ENCODE measurements at regions not wholly inside any gene's neighbourhood (a gene's known extent, or its start where the extent isn't known, plus 50 kb on each side); places are given as distances from the start of the nearest gene placed in this dataset.

DNA sequence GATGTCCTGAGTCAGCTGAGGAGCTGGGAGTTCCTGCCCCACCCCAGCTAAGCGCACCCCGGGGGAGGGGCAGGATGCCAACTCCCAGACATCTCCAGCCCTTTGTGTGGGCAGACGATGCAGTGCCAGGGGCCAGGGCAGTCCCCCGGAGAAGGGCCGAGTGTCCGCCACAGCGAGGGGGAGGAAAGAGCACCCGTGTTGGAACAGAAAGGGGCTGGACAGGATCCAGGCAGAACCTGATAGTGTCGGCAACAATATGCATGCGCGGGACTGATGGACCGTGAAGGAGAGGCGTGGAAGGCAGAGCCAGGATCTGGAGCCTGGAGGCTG, 1434.7 kb downstream of the BRD1 start:
- no peak for DNase-seq (ENCODE audit: low read depth in 3 of 3)

DNA sequence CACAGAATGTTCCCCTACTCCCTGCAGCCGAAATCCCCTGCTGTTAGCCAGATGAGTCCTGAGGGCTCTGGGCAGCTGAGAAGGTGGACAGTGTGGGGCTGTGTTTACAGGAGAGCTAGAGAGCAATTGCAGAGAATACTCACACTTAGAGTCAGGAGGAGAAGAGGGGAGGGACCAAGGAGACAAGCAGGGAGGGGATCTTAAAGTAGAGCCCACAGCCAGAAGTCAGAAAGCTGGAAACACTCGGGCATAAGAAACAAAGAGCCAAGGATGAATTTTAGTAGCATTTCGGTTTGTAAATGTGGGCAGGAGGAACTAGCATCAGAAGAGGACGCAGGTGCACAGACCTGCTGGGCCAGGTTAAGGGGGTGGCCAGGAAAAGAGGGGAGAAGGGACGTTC, 1435.9 kb downstream of the BRD1 start:
- no peak for DNase-seq (ENCODE audit: low read depth in 3 of 3)

DNA sequence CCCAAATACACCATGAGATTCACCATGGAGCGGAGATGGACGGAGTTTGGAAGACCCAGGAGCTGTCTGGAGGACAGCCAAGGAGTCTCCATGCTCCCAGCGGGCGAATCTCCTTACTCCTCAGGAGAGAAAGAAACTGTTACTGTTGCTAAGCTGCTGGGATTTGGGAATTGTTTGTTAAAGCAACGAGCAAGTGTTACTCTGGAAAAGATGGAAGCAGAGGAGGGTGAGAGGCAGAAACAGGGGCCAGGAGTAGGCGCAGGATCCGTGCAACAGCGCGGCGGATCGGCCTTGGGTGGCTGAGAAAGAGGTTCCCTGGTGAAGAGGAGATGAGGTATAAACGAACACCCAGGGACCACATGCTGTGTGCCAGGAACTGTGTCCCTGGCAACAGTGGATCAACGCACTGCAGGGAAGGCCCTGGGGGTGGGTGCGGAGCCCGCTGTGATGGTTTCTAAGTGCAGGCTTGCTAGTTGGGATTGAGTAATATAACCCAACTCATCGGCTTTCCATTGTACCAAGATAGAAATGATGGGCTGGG, 1436.4 kb downstream of the BRD1 start:
- DNase-seq (ENCODE audit: low read depth in 3 of 3) = no peak

DNA sequence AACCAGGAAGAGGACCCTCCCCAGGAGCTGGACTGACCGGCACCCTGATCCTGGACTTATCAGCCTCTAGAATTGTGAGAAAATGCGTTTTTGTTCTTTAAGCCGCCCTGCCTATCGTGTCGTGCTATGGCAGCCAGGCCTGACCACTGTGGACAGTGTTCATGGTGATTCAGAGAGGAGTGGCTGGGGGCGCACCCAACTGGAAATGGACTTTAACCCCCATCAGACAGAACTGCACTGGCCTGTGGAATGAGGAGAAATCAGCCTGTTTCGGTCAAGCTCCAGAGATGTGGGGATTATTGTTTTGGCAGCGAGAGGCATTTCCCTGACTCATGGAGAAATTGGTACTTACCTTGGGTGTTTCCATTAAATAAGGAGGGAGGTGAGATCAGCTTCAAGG, 1437.8 kb downstream of the BRD1 start:
- no peak for DNase-seq (ENCODE audit: low read depth in 3 of 3)

DNA sequence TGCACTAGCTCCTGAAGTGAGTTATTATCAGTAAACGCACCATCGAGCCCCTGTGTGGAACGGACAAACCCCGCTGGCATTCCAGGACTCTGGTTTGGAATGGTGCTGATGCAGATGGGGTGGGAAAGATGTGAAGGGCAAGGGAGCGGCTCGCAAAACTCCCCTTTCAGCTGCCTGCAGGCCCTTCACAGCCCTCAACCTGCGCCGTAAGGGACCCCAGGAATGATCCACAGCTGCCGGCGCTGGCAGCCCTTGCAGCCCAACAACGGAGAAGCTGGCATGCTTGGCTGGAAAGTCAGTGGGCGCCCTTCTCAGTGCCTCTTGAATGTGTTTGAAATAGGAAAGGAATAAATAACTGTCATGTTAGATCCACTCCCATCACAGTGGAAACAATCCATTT, 1445.5 kb downstream of the BRD1 start:
- DNase-seq (ENCODE audit: low read depth in 3 of 3) = no peak

DNA sequence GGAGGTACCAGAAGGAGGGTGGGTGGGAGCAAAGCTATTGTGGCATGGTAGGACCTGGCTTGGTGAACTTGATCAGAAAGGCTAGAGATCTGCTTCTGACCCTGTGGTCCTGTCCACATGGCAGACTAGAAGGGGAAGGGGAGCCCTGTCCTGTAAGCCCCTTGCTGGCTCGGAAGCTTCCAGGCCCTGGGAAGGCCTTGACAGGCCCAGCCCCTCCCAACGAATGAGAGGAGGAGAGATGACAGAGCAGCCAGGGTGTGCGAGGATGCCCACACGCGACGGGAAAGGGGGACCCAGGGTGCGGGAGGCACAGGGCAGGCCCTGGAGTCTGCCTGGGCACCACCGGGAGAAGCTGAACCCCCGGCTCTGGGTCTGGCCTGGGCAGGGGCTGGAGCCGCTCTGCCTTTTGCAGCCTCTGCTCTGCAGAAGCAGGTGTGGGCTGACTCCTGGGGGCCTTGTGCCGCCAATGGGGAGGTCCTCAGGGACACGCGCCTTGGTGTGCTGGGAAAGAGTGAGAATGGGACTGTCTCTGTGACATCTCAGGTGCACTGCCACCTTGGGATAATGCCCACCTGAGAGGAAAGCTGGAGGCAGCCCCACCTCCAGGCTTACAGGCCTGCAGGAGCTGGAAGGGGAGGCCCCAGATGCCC, 1447.5 kb downstream of the BRD1 start:
- no peak for DNase-seq (ENCODE audit: low read depth in 3 of 3)

DNA sequence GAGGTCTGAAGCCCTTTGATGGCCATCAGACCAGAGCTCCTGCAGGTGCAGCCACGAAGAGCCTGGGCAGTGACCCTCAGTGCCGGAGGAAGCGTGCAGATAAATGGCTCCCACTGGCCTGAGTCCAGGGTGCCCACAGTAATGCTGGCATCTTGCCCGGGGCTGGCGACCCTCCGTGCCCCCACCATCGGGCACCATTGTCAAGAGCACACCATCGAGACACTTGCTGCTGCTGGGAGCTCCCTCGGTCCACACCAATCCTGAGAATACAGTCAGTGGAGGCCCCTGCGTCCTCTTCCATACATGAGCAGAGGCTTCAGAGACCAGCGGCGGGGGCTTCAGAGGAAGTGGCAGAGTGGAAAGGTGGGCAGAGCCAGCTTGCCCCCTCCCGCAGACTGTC, 1448.3 kb downstream of the BRD1 start:
- DNase-seq (ENCODE audit: low read depth in 3 of 3) = no peak

DNA sequence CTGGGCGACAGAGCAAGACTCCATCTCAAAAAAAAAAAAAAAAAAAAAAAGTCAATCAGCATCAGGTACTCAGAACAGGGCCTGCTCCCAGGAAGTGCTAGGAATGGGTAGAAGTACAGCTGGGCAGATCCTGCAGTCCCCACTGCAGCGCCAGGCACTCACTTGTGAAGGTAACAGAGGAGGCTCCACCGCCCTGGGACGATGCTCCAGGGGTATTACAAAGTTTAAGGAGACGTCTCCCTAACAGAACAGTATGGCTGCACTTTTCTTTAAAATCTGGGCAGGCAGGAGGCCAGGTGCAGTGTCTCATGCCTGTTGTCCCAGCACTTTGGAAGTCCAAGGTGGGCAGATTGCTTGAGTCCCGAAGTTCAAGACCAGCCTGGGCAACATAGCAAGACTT, 1449.0 kb downstream of the BRD1 start:
- DNase-seq (ENCODE audit: low read depth in 3 of 3) = no peak

DNA sequence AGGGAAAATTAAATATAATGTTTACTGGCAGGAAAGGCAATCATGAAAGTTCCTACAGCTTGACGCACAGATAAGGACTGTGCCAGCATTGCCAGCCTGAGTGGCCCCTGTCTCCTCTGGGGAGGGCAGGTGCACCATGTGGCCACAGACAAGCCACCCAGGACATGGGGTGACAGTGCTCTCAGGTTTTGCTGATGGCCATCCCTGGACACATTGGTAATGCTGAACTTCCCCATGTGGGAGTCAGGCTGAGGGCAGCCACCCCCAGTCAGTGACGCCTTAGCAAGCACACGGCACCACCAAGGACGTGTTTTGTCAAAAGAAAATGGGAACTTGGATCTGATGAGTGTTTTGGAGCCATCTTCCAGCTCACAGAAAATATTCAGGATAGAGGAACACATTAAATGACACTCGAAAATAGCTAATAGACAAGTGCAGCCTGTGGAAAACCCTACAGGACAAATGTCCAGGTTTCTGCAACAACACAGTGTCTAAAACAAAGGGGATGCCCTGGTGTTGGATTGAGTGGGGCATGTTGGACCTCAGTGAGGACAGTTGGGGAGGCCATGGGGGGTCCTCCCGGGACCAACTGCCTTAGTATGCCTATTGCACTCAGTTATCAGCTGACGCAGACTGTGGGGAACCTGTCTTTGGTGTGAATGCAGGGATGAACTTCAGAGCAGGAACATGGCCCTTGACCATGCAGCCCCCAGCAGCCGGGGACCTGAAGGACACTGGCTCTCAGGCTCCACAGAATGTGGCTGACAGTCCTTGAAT, 1450.5 kb downstream of the BRD1 start:
- no peak for DNase-seq (ENCODE audit: low read depth in 3 of 3)

DNA sequence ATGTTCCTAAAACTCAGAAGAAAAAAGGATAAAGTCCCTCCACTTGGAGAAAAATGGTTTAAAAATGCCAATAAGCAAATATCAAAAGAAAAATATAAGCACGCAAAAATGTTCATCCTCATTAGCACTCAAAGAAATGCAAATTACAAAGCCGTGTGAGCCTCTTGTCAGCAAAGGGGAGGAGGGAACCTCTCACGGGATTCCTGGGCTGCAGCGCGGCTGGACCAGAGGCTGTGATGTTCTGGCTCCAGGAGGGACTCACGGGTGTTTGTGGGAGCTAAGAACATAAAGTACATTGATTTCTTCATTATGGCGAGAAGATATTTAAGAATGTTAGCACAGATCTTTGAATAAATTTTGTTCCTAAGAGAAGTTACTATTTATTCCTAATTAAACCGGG, 1451.2 kb downstream of the BRD1 start:
- DNase-seq (ENCODE audit: low read depth in 3 of 3) = no peak

DNA sequence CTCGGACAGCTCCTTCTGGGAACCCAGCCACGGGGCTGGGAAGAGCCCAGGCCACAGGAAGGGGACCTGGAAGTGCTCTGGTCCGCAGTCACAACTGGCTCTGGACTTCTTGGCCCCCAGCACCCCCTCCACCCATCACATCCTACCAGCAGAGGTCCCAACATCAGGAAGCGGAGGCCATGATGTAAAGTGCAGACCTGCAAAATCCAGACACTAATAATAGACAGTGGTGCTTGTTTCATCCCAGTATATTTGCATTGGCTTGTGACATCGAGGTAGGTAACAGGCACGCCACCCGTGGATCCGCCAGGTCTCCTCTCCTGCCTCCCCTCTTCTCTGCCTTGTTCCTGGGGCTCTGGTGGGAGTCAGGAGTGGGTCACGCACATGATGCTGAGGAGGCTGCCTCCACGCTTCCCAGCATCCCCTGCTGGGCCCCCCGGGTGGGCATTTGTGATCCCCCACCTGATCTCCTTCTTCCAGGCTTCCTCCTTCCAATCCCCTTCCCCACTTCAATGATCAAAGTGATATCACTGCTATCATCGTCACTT, 1454.0 kb downstream of the BRD1 start:
- no peak for DNase-seq (ENCODE audit: low read depth in 3 of 3)

DNA sequence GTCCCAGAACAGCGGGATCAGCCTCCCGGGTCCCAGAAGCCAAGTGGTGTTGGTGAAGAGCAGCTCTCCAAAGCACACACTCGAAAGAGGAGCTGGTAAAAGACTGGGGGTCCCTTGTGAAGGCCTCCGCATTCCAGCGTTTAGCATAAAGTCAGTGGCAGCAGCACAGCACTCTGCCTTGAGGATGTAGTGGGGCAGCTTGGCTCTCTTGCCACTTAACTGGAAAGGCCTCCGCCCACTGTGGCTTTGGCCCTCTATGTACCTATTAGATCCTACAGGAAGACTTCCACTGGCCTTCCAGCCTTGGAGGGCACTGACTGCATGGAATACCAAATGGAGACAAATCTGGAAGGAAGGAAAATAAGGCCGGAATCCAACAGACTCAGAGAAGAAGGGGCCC, 1455.3 kb downstream of the BRD1 start:
- no peak for DNase-seq (ENCODE audit: low read depth in 3 of 3)

DNA sequence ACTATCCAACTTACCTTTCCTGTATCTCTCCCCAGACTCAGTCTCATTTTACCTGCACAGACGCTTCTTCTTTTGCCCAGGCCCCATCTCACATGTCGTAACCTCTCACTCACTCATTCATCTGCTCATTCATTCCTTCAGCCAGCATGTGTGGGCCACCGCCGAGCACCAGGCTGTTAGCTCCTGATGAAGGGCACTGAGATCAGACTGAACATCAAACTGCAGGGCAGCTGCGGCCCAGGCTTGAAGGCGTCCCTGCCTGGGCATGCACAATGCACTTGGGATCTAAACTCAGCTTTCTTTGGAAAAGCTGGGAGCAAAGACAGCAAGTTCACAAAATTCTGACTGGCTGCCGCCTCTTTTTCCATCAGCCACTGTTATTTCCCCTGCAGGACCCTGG, 1456.3 kb downstream of the BRD1 start:
- no peak for DNase-seq (ENCODE audit: low read depth in 3 of 3)

DNA sequence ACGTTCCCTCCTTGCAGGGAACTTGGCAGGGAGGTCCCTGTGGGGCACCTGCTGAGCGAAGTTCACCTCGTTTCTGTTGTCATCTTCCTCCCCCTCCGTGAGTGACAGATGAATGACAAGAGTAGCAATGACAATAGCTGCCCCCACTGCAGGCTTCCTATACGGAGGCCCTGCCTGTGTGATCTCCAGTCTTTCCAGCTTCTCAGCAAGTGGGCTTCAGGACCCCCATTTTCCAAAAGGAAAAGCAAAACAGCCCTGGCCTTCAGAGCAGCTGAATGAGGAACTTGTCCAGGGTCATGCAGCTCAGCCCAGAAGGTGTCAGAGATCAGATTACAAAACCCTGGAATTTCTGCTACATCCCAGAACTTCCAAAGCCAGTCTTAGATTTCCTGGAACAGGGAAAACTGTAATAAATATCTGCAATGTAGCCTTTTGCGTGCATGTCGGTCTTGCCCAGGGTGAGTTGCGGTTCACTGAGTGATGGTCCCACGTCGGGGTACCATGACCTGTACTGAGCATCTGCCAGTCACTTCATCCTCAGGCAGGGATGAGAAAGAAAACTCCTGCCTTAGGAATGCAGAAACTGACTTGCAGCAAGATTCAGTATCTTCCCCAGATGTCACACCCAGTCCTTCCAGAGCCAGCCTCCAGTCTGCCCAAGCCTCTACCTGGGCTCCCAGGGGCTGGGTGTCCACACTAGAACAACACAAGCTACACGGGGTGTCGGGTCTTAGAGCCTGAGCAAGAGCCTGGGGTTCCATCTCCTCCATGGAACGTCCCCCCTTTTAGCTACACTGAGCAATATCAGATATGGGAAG, 1457.0 kb downstream of the BRD1 start:
- DNase-seq (ENCODE audit: low read depth in 3 of 3) = no peak

DNA sequence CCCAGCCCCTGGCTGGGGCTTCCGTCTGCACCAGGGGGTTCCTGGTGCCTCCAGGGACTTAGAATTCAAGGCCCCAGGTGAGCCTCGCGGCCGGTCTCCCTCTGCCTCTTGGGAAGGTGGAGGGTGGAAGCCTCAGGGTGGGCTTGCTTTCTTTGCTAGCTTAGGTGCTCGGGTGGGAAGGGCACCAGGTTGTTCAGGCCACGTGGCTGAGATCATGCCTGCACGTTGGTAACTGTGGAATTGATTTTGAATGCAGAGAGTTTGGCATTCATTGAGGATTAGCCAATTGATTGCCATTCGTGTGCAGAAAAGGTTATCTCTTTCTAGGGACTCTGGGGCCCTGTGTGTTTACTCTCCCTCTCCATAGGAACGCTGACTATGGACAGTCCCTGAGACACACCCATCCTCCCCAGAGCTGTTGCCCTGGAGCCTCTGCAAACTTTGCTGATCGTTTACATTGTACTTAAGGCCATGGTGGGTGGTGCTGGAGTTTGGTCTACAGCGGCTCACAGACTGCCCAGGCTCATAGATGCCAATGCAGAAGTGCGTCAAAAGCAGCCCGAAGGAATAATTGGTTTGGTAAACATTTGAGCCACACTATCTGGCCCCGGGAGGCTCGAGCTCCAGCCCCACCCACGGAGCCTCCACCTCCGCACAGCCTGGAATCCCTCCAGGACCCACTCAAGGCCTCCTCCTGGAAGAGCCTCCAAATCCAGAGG, 1457.7 kb downstream of the BRD1 start:
- no peak for DNase-seq (ENCODE audit: low read depth in 3 of 3)

DNA sequence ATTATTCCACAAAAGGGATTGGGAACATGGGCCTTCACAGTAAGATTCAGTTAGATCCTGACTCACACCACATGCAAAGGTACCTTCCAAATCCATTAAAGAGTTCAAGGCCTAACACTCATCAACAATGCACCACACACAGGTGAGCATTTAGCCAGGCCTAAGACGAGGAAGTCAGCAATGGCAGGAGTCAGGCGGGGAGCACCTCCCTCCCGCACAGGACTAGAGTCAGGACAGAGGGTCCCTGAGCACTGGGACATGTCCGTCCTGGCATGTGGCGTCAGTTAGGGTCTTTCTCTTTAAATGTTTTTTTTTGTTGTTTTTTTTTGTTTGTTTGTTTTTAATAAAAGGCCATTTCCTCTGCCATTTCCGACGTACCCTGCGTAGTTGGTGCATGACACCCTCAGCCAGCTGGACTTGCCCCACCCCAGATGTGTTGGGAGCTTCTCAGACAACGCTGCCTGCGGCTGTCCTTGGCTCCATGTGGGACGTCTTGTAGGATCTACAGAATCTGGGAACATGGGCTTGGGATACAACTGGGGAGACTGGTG, 1458.6 kb downstream of the BRD1 start:
- no peak for DNase-seq (ENCODE audit: low read depth in 3 of 3)

DNA sequence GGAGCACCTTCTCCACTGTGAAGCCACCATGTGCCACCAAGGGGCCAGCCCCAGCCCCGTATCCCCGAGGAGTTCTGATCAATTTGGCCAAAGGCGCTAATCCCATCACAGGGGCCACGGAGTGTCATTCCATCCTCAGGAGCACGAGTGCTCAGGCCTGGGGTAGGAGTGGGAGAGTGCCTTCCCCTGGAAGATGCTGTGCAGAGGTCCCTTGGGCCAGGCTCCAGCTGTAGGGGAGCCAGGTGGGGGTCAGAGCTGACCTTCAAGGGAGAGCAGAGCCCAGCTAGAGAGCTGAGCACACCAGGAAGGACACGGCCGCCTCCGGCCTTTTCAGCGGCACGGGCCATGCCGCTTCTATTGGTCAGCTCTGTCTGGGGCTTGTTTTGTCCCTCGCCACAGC, 1459.9 kb downstream of the BRD1 start:
- DNase-seq (ENCODE audit: low read depth in 3 of 3) = no peak

DNA sequence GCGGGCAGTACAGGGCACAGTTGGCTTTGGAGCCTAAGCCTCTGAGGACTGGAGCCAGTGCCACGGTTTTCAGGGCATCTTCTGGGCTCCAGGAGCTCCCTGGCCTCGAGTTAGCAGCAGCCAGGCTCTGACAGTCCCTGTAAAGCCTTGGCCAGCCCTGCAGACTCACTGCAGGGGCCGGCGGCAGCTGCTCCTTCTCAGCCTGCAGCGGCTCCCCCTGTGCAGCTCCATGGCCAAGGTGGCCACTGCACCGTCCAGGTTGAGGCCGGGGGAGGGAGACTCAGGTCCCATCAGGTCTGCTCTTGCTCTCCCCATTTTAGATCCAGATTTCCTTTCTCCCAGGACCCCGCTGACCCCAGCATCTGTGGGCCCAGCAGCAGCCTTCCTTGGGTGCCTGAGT, 1461.1 kb downstream of the BRD1 start:
- DNase-seq (ENCODE audit: low read depth in 3 of 3) = no peak

DNA sequence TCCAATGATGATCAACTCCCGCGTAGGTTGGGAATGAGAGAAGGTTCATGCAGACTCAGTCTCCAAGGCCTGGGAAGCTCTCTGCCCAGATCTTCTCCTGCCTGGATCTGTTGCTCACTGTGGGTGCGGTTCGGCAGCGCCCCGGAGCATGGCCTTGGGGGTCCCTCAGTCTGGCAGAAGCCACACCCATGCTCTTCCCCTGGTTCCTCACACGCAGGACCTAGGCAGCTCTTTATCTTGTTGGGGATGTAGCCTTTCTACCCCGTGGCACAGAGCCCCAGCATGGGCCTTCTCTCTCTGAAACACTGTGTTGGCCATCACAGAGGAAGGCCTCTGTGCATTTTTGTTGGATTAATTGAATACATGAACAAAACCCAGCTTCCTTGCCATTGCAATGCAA, 1461.6 kb downstream of the BRD1 start:
- DNase-seq (ENCODE audit: low read depth in 3 of 3) = no peak

DNA sequence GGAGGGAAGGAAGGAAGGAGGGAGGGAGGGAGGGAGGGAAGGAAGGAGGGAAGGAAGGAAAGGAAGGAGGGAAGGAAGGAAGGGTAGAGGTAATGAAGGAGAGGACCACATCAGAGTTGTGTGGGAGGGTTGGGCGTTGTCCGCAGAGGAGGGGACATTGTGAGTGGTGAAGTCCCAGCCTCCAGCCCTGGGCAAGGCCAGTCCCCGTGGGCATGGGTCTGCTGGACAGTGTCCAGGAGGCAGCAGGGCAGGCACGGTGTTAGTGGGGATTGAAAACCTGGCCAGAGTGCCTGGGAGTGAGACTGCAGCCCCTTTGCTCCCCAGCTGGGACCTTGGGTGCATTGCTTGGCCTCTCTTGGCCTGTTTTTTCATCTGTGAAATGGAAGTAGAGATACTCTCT, 1462.3 kb downstream of the BRD1 start:
- no peak for DNase-seq (ENCODE audit: low read depth in 3 of 3)

DNA sequence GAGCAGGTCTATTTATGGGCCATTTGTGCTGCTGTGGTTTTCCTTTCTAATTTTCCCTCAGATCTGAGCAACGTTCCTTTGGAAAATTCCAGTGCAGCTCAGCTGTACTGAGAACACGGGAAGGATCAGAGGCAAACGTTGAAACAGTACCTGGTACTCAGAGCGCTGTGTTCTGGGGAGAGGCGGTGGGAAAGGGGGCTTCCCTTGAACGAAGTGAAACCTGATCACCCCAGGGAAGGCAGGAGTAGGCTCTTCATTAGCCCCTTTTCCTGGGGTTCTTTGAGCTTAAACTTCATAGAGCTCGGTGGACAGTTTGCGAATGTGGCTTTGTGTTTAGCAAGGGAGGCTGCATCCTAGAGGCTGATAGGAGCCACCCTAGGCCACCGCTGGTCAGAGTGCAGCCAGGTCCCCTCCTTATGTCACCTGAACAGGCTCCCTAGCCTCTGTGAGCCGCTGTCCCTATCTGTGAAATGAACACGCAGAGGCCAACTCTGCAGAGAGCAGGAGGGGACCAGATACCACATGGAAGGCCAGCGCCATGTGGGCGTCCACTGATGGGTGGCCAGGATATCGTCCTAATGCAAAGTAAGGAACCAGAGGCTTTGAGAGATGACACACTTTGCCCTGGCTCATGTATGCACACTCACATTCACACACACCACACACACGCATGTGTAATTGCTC, 1464.8 kb downstream of the BRD1 start:
- no peak for DNase-seq (ENCODE audit: low read depth in 3 of 3)

Data from stimulated activated CD4-positive, alpha-beta T cell treated with anti-CD3 and anti-CD28 coated beads, TNF-alpha, amount 100 ng/mL, for 48 hours (primary cell).